NCI-H82 treated with DMSO at 0.1 percent for 48 hours (cell line): ENCODE measurements at regions not wholly inside any gene's neighbourhood (a gene's known extent, or its start where the extent isn't known, plus 50 kb on each side); places are given as distances from the start of the nearest gene placed in this dataset.
A peak's percentile ranks its signal among the peaks of the same experiment; 100 is the strongest.

Experiments used
- DNase-seq: peaks from one replicate; lab custom pipeline; 2025; ENCODE audit not compliant: unreplicated experiment; lab: John Stamatoyannopoulos, UW

DNA sequence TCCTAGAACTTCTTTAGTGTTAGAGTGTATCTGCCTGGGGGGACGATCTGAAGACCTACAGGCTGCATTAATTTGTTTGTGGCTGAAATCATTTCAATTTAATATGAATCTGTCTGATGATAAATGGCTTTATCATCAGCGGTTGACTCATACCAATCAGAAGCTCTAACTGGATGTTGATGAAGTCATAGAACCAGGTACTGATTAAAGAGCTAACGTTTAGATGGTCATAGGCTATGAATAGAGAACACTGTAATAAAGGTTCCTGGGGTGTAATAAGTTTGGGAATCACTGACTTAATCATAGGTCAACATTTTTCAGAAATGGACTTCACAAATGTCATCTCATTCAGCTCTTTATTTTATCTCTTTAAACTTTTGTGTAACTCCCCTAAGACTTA lies 329.9 kb downstream of the MSX2 start:
- DNase-seq: no peak

DNA sequence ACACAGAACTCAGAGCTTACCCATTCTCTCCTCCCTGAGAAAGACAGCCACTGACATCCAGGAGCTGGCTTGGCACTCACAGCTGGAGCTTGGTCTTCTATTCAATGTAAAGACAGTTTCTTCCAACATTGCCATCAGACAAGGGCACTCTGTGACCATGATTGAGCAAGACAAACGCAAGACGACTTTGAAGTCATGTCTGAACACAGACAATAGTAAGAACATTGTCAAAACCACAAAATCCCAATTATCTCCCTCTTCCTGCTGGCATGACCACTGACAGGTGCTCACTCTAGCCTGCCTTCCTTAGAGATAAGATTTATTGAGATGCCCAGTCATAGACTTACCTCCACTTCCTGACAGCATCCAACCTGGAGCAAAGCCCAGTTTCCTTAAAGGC lies 328.0 kb downstream of the MSX2 start:
- DNase-seq: no peak

GRCh38 chr5:175047048-175047447 lies 322.7 kb downstream of the MSX2 start:
- DNase-seq: no peak

- DNase-seq: no peak
These were observed 321.4 kb downstream of the MSX2 start for GRCh38 chr5:175045820-175046219.

DNA sequence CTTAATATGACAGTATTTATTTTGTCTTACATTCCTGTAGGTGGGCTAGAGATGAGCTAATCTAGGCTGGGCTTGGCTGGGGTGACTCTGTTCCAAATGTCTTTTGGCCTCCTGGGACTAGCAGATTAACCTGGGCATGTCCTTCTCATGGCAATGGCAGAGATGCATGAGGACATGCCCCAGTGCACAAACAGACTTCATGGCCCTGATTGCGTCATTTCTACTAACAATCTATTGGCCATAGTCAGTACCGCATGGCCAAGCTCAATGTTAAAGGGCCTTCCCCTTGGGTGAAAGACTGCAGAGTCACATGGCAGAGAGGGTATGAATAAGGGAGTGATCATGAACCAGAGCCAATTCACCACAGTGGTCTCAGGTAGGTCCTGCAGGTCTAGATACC lies 313.4 kb downstream of the MSX2 start:
- no peak for DNase-seq

GRCh38 chr5:175035882-175036533 lies 311.6 kb downstream of the MSX2 start:
- no peak for DNase-seq

- DNase-seq: no peak
These were observed 310.5 kb downstream of the MSX2 start for GRCh38 chr5:175034924-175035323.

DNA sequence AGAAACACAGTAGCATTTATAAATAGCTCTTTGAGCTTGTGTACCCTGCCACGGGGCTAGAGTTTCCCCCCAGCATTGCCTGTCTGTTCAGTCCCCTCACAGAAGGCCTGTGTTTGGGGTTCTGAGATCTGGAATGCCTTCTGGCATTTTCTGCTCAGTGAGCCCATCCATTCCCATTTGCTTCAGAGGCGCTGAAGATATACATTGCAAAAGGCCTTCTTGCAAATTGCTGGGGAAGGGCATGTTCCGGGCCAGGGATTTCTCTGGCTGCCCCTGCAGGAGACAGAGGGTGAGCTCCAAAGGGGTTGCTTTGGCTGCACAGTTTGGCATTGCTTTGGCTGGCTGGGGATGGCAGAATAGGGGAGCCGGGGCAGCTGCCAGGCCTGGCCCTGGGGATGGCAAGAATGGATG lies 308.4 kb downstream of the MSX2 start:
- no peak for DNase-seq

DNA sequence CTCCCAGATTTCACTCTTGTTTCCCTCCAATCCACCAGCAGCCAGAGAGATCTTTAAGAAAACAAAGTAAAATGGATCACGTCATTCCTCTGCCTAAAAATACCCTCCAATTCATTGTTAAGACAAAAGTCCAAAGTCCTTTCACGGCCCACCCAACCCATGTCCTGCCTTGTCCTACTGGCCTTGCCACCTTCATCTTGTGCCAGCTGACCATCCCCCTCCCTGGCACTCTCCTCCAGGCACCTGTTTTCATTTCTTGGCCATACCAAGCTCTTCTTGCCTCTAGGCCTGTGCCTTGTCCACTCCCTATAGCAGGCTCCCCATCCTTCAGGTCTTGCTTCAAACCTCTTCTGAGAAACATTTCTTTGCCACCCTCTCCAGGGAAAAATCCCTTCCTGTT lies 307.6 kb downstream of the MSX2 start:
- DNase-seq: no peak

DNA sequence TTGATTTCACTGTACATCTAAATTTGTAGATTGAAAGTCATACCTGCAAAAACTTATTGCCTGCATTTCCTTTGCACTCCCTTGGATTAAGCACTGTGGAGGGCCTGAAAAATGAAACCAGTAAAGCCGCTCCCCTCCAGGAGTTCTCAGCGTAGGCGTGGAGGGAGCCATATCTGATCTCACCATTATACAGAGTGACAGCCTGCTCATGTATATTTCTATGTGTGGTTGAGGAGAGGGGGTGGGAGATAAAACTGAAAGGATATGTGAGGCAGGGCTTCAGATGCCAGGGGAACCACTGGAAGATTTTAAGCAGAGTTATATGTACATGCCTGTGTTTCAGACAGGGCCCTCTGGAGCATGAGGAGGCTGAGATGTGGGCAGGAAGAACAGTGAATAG lies 303.0 kb downstream of the MSX2 start:
- DNase-seq: no peak

DNA sequence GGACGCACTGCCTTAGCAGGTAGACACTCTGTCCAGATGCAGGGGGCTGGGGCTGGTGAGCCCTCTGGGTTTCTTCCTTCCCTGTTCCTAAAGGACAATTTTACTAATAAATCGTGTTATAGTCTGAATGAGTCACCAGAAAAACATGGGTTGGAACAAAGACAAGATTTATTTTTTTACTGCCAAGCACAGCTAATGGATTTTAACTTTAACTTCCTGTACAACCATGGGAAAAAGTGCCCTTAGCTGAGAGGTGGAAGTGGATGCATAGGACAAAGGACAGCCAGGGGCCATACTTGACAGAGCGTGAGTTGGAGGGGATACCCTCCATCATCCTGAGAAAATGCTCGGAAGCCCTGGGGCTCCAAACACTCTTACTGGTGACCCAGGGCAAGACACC lies 300.7 kb downstream of the MSX2 start:
- DNase-seq: no peak

DNA sequence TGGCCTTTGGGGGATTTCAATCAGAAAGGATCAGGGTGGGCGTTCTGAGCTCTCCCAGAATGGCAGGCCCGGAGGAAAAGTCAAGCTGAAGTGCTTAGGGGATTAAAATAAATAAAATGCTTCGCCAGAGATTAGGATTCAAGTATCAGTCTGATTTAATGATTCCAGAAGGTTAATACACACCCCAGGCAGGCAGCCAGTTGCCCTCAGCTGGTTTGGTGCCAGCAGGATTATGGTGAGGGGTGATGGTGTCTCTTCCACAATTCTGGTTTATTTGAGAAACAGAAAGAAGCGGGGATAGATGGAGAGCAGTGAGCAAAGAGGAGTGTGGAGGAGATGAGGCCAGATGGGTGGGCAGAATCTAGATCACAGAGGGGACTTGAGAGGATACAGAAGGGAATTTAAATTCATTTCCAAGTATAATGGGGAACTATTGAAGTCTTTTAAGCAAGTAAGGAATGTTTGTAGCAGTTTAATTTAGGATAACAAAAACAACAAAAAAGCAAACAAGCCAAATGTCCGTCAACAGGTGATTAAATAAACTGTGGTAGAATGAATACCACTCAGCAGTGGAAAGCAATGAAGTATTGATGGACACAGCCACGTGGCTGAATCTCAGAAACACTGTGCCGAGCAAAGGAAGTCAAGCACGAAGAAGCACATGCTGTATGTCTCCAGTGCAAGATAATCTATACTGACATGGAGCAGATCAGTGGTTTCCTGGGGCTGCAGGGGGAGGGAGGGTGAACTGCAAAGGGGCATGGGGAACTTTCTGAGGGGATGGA lies 297.7 kb downstream of the MSX2 start:
- peak; percentile 76 for DNase-seq

GRCh38 chr5:175021321-175021720 lies 296.9 kb downstream of the MSX2 start:
- DNase-seq: peak; percentile 55

DNA sequence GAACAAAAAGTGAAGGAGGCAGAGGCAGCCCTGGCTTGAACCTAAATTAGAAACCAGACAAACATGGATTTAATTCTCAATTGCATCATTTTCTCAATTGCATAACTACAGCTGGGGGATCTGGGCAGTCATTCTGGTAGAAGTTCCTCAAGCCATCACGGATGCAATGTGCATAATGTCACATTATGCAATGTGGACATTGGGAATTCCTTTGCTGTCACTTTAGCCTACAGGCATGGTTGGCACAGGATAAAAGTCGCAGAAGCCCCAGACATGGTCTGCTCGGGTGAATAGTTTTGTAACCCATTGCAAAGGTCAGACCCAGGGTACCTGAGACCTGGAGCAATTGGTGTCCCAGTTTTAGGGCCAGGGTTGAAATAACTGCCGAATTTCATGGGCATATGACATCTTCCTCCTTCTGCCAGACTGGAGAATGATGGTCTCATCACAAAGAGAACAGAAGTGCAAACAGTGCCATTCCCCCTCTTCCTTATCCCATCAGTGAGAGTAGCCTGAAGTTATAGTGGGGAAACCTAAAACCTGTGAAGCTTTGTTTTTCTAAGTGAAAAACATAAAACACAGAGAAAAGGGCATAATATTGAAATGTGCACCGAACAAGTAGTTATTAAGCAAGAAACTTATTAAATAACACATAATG lies 290.8 kb downstream of the MSX2 start:
- DNase-seq: no peak

DNA sequence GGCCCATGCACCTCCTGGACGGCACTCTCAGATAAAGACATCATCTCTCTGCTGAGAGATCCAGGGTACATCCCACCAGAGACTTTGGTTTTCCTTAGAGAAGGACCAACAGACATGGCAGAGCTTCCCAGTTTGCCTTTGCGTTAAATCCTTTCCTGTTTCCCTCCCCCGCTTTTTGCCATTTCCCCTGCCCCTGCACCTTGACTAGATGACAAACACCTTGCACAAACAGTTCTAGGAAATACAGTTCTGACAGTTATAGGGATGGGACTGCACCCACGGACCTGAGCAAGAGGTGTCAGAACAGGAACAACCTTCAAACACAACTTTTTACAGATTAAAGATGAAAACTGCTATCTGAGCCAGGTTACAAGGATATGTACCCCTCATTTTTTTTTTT lies 288.9 kb downstream of the MSX2 start:
- DNase-seq: no peak

GRCh38 chr5:175012267-175012666 lies 287.9 kb downstream of the MSX2 start:
- DNase-seq: no peak

- no peak for DNase-seq
These were observed 279.1 kb downstream of the MSX2 start for GRCh38 chr5:175003531-175003930.

DNA sequence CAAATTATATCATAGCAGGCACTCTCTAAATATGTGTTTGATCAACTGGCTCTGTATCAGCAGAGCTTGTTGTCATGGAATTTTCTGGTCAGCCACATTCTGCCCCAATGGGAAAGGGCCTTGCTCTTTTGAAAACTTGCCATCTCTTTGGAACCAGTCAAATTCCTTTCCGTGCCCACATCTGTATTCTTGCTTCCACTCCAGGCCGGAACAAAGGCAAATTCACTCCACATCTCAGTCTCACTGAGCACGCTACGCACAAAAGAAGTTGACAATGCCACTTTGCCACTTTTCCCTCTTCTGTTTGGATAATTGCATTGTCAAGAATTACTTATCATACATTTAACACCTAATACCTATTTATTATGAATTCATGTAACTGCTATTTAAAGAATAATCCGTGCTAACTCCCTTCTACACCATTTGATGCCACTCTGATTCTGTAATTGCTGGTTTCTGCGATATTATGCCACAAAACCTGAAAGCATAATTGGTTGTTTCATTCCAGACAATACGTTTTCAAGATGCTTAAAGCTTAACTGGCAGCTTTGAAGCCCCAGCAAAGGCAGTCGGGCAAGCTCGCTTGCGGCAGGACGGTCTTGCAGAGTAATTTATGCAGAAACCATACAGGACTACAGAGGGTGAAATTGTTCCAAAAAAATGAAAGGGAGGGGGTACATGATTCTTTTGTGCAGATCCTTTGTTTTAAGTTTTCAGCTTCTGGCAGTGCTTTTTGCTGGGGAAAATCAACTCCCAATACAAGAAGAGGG lies 277.7 kb downstream of the MSX2 start:
- DNase-seq: no peak

GRCh38 chr5:175001311-175001710 lies 276.9 kb downstream of the MSX2 start:
- DNase-seq: no peak

DNA sequence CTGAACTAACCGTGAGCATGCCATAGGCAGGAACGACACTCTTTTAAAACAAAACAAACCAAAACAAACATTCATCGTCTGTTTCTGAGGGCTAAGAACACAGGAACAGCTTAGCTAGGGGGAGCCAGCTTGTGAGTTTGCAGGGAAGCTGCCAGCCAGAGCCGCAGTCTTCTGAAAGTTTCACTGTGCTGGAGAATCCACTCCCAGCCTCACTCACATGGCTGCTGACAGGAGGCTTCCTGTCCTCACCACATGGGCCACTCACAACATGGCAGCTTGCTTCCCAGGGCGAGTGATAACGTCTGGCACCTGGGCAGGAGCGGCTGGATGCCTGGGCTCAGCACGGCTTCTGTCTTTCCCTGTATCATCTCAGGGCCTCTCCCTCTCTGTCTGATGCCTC lies 275.2 kb downstream of the MSX2 start:
- no peak for DNase-seq

- DNase-seq: no peak
These were observed 273.8 kb downstream of the MSX2 start for GRCh38 chr5:174998131-174998730.
